T-helper 1 cell treated with Interleukin-12 subunit alpha and Interleukin-12 subunit beta and Interleukin-4 antibody, amounts not matched to agents 30 μg/mL and 1 μg/mL, for 36 hours (primary cell): ENCODE measurements at regions not wholly inside any gene's neighbourhood (a gene's known extent, or its start where the extent isn't known, plus 50 kb on each side); places are given as distances from the start of the nearest gene placed in this dataset.

ENCODE experiments used
- H3K27ac Mint-ChIP-seq: one replicate; pipeline ENCODE4 v1.8.0; 2021; ENCODE audit warnings: mild to moderate bottlenecking, mixed read lengths
- H3K27me3 Mint-ChIP-seq: one replicate; pipeline ENCODE4 v1.8.0; 2021; ENCODE audit warnings: low read depth, mixed read lengths
- H3K36me3 Mint-ChIP-seq: one replicate; pipeline ENCODE4 v1.8.0; 2021; ENCODE audit warnings: low read depth, mixed read lengths
- H3K4me1 Mint-ChIP-seq: one replicate; pipeline ENCODE4 v1.8.0; 2021; ENCODE audit warnings: low read depth, mixed read lengths
- H3K4me3 Mint-ChIP-seq: one replicate; pipeline ENCODE4 v1.8.0; 2021; ENCODE audit warnings: mild to moderate bottlenecking, moderate library complexity, mixed read lengths
- H3K9me3 Mint-ChIP-seq: one replicate; pipeline ENCODE4 v1.8.0; 2021; ENCODE audit warnings: mixed read lengths

DNA sequence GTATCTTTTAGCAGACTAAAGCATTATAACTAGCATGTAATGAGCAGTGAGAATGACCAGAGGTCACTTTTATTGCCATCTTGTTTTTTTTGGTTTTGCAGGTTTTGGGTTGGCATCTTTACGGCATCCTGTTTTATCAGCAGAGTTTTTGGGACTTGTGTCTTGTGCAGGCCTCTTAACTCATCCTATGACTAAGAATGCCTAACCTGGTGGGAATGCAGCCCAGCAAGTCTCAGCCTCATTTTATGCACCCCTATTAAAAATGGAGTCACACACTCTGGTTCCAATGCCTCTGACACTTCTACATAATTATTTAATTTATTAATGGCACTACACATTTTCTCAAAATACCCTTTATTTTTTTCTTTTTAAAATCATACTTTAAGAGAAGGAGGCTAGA lies 726.5 kb upstream of the RIOK2 start:
- Mint-ChIP-seq H3K27me3 (no peaks in the 10 kb centered on the region), H3K4me1 (no peaks in the 10 kb centered on the region), H3K4me3 (no peak overlapping the region)

DNA sequence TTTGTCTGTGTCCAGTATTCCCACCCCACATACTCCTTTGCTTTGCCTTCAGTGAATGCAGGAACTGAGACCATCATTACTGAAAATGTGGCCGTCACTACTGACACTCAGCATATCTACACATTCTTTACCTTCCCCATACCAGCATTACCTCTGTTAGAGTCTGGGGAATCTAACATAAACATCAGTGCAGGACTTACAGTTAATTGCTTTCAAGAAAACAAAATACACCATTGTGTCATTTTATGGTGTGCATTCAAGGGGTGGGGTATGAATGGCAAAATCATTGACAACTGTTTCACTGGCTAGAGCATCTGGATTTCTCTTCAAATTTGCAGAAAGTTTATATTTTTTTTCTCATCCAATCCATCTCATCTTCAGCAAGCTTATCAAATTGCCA lies 731.4 kb upstream of the RIOK2 start:
- no peaks in the 10 kb centered on the region for H3K36me3 Mint-ChIP-seq
- H3K4me1 Mint-ChIP-seq: no peaks in the 10 kb centered on the region
- no peak overlapping the region for H3K27ac Mint-ChIP-seq
- no peaks in the 10 kb centered on the region for H3K27me3 Mint-ChIP-seq
- no peak overlapping the region for H3K4me3 Mint-ChIP-seq
- H3K9me3 Mint-ChIP-seq: no peaks in the 10 kb centered on the region

More for the DNA sequence above, 726.5 kb upstream of the RIOK2 start:
- H3K36me3 Mint-ChIP-seq: no peaks in the 10 kb centered on the region
- no peak overlapping the region for H3K27ac Mint-ChIP-seq
- no peaks in the 10 kb centered on the region for H3K9me3 Mint-ChIP-seq

DNA sequence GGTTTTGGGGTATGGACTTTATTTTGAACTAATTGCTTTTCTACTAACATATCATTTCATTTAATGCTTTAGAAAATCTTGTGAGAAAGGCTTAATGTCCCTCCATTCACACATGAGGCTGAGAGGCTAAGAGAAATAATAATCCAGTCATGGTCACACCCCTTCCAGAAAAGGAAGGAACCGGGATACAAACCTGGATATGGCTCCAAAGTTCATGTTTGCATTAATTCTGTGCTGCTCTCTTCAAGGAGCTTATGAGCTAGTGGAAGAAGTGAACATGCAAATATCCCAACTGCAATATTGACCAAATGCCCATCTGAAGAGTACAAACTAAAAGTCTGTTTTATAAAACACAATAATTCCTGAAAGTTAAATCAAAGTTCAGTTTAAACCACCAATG lies 732.1 kb upstream of the RIOK2 start:
- Mint-ChIP-seq H3K9me3 (no peaks in the 10 kb centered on the region), H3K4me1 (no peaks in the 10 kb centered on the region), H3K36me3 (no peaks in the 10 kb centered on the region), H3K4me3 (no peak overlapping the region), H3K27me3 (no peaks in the 10 kb centered on the region), H3K27ac (no peak overlapping the region)

DNA sequence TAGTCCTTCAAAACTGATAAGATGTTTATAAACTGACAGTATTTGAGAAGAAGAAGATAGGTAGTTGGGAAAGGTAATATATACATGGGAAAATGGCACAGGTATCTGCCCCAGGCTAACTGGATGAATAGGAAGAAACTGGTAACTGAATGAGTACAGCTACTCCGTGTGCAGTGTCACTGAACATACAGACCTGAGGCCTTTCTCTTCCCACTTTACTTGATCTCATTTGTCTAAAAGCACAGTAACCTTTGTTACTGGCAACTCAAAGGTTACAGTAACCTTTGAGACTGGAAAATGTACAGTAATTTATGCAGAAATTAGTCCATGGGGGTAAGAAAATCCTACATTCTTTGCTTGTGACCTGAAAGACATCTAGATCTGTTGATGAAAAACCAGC lies 735.0 kb upstream of the RIOK2 start:
- Mint-ChIP-seq H3K4me1 (no peaks in the 10 kb centered on the region), H3K27ac (no peak overlapping the region), H3K9me3 (peaks cover 3% of the 10 kb centered on the region), H3K27me3 (no peaks in the 10 kb centered on the region), H3K4me3 (no peak overlapping the region), H3K36me3 (no peaks in the 10 kb centered on the region)

DNA sequence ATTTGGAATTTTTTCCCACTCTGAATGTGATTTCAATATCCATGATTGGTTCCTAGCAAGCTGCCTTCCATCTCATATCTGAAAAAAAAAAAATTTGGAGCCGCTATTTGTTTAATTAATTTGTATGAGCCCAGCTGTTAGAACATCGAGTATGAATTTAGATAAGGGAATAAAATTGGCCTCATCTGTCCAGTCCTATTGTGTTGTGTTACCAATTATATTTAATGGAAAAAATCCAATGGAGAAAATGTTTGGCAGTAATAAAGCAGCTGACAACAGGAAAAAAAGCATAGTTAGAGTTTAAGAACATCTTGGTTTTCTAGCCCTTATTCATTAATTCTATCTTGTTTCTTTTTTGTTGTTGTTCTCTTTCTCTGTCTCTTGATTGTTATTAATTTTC lies 735.6 kb upstream of the RIOK2 start:
- H3K36me3 Mint-ChIP-seq: no peaks in the 10 kb centered on the region
- no peaks in the 10 kb centered on the region for H3K4me1 Mint-ChIP-seq
- H3K27me3 Mint-ChIP-seq: no peaks in the 10 kb centered on the region
- peaks cover 3% of the 10 kb centered on the region for H3K9me3 Mint-ChIP-seq
- no peak overlapping the region for H3K4me3 Mint-ChIP-seq
- H3K27ac Mint-ChIP-seq: no peak overlapping the region

DNA sequence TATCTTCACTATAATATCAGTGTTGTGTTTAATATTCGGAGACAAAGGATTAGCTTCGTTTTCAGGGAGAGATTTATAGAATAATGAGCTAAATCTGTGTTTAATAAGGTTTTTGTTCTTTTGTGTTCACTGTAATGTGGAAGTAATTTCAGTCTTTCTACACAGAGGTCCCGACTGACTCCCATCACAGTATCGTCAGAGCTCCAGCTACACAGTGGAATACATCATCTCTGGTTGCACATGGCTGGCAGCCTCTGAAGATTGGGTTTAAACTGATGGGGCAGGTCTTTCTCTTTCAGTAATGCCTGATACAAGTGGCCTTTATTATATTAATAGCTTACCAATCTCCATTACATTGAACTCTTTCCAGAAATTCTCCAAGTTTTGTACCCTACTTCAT lies 736.7 kb upstream of the RIOK2 start:
- no peaks in the 10 kb centered on the region for H3K27me3 Mint-ChIP-seq
- no peak overlapping the region for H3K27ac Mint-ChIP-seq
- H3K9me3 Mint-ChIP-seq: peaks cover 3% of the 10 kb centered on the region
- no peak overlapping the region for H3K4me3 Mint-ChIP-seq
- H3K36me3 Mint-ChIP-seq: no peaks in the 10 kb centered on the region
- H3K4me1 Mint-ChIP-seq: no peaks in the 10 kb centered on the region

DNA sequence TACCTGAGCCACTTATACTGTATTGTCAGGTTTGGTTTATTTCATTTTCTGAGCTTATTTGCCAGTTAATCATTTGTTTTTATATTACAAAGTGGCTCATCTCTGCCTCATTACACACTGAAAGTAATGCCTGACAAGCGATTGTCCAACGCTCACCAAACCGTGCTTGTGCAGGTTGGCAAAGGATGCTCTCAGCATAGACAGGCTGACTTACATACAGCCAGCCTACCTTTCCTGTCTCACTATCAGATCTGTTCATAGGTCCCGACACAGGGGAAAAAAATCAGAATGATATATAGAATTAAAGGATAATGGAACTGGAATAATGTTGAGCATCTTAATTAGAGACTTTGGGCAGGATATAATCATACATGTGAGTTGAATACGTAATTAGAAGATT lies 739.7 kb upstream of the RIOK2 start:
- Mint-ChIP-seq H3K4me3 (no peak overlapping the region), H3K36me3 (no peaks in the 10 kb centered on the region), H3K27me3 (no peaks in the 10 kb centered on the region), H3K4me1 (no peaks in the 10 kb centered on the region), H3K9me3 (peaks cover 3% of the 10 kb centered on the region), H3K27ac (no peak overlapping the region)

DNA sequence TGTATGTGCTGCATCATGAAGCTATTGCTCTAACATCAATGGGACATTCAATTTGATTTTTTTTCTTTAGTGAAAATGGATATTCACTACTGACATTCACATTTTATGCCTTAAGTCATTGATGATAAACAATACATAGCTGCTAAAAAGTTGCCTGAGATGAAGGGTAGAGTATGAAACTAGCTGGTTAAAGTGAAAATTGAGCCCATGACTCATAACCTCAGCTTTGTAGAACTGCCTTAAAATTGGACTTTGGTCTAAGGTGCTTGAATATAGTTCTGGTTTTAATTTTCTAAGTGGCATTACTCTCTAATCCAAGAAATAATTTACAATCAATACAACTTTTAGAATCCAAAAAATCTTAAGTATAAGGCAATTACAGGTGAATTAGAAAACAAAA lies 740.4 kb upstream of the RIOK2 start:
- H3K4me3 Mint-ChIP-seq: no peak overlapping the region
- no peak overlapping the region for H3K27ac Mint-ChIP-seq
- H3K36me3 Mint-ChIP-seq: no peaks in the 10 kb centered on the region
- no peaks in the 10 kb centered on the region for H3K4me1 Mint-ChIP-seq
- H3K9me3 Mint-ChIP-seq: peaks cover 3% of the 10 kb centered on the region
- no peaks in the 10 kb centered on the region for H3K27me3 Mint-ChIP-seq

DNA sequence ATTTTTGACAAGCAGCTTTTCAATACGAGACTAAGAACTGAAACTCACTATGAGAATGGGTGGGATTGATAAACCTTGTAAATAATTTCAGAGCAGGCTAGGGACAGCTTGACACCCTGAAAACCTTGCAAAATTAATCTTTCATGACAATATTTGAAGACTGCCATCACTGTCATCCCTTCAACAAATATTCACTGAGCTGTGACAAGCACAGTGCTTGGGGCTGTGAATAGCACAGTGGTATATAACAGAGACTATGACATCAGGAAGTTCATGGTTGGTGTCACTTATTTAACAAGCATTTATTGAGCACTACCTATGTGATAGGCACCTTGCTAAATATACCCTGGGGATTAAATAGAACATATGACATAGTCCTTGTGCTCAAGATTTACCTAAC lies 741.0 kb upstream of the RIOK2 start:
- H3K27ac Mint-ChIP-seq: no peak overlapping the region
- peaks cover 3% of the 10 kb centered on the region for H3K9me3 Mint-ChIP-seq
- no peaks in the 10 kb centered on the region for H3K27me3 Mint-ChIP-seq
- no peaks in the 10 kb centered on the region for H3K4me1 Mint-ChIP-seq
- no peaks in the 10 kb centered on the region for H3K36me3 Mint-ChIP-seq
- no peak overlapping the region for H3K4me3 Mint-ChIP-seq

DNA sequence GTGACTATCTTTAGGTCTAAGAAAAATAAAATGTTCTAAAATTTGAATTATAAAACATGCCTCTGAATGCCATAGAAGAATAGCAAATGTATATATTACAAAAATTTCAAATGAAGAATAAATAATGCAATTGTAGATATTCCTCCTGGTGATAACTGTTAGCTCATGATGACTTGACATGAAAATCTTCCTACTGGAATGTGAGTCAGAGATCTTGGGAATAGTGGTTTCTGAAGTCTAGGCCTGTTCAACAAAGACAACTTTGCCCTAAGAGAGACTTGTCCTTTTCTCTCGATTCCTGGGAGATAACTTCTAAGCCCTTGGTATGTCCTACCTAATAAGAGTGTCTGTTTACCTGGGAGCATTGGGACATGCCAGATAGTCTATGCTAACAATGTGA lies 746.3 kb upstream of the RIOK2 start:
- no peaks in the 10 kb centered on the region for H3K36me3 Mint-ChIP-seq
- no peaks in the 10 kb centered on the region for H3K4me1 Mint-ChIP-seq
- no peaks in the 10 kb centered on the region for H3K27me3 Mint-ChIP-seq
- no peaks in the 10 kb centered on the region for H3K9me3 Mint-ChIP-seq
- H3K27ac Mint-ChIP-seq: no peak overlapping the region
- no peak overlapping the region for H3K4me3 Mint-ChIP-seq

DNA sequence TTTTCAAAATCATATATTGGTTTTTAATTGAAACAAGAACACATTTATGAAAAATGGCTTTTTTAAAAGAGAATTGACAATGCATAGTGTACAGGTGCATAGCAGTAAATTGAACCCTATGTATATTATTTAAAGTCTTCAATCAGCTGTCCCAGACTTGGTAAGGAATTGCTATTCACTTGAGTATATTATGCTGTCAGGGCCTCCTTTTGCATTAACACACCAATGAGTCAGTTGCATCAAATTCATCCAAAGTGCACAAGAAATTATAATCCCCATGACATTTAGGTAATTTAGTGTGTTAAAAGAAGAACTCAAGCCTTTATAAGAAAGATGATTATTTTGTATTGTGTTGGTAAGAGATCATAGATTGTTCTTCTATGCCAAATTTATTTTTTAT lies 748.8 kb upstream of the RIOK2 start:
- no peaks in the 10 kb centered on the region for H3K4me1 Mint-ChIP-seq
- no peak overlapping the region for H3K27ac Mint-ChIP-seq
- H3K4me3 Mint-ChIP-seq: no peak overlapping the region
- no peaks in the 10 kb centered on the region for H3K9me3 Mint-ChIP-seq
- no peaks in the 10 kb centered on the region for H3K27me3 Mint-ChIP-seq
- H3K36me3 Mint-ChIP-seq: no peaks in the 10 kb centered on the region

DNA sequence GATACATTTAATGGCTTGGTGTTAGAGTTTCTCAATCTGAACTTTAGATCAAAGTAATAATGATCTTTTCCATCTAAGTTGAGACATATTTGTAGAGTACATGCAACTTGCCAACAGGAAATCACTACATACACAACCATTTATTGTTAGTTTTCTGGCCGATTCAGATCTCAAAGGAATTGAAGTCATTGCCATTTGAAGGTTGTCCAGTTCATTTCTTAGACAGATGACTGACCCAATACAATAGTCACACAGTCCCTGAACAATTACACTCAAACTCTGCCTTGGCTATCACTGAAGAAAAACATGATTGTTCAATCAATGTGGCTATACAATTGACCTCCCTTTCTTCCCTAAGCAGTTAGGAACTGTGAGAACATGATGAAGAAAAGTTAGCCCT lies 753.2 kb upstream of the RIOK2 start:
- Mint-ChIP-seq H3K36me3 (no peaks in the 10 kb centered on the region), H3K27ac (no peak overlapping the region), H3K9me3 (no peaks in the 10 kb centered on the region), H3K4me3 (no peak overlapping the region), H3K4me1 (no peaks in the 10 kb centered on the region), H3K27me3 (no peaks in the 10 kb centered on the region)

DNA sequence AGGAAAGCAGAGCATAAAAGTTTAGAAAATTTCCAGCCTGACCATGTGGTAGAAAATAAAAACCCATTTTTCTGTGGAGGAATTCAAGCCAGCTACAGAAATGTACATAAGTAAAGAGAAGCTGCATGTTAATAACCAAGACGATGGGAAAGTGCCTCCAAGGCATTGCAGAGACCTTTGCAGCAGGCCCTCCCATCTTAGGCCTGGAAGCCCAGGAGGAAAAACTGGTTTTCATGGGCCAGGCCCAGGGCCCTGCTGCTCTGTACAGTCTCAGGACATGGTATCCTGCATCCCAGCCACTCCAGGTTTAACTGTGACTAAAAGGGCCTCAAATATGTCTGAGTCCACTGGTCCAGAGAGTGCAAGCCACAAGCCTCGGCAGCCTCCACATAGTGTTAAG lies 754.8 kb upstream of the RIOK2 start:
- Mint-ChIP-seq H3K27ac (no peak overlapping the region), H3K27me3 (no peaks in the 10 kb centered on the region), H3K4me1 (no peaks in the 10 kb centered on the region), H3K36me3 (no peaks in the 10 kb centered on the region), H3K9me3 (no peaks in the 10 kb centered on the region), H3K4me3 (no peak overlapping the region)

DNA sequence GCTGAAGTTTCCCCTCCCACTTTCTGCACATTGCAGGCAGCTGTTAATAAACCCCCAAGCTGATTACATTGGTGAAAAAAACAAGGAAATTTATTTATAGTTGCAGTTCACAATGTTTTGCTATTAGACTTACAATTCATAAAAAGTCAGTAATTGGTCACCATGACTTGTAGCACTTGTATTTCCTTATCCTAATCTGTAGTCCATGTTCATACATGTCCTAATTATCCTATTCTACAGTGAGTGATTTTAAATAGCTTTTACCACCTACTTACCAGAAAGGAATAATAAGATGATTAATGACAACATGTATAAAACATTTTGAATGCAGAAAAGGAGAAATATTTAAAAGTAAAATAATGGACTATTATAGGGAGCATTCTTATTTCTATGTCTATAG lies 760.0 kb upstream of the RIOK2 start:
- no peak overlapping the region for H3K4me3 Mint-ChIP-seq
- no peaks in the 10 kb centered on the region for H3K9me3 Mint-ChIP-seq
- no peak overlapping the region for H3K27ac Mint-ChIP-seq
- H3K36me3 Mint-ChIP-seq: no peaks in the 10 kb centered on the region
- H3K4me1 Mint-ChIP-seq: no peaks in the 10 kb centered on the region
- no peaks in the 10 kb centered on the region for H3K27me3 Mint-ChIP-seq

DNA sequence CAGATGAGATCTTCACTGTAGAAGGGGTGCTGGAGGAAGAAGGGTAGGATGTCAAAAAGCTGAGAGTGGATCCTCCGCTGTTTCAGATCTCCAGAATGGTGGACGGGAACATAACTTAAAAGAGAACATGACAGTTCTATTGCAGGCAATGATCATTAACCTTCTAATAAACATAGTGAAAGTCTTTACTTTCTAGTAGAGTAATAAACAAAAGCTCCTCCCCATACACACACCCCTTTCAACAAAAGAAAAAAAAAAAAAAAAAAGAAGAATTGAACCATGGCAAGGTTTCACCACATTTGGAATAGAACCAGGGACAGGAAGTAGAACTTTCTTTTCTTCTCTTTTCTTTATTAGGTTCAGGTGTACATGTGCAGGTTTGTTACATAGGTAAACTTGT lies 768.1 kb upstream of the RIOK2 start:
- H3K36me3 Mint-ChIP-seq: no peaks in the 10 kb centered on the region
- no peaks in the 10 kb centered on the region for H3K27me3 Mint-ChIP-seq
- H3K27ac Mint-ChIP-seq: no peak overlapping the region
- H3K4me3 Mint-ChIP-seq: no peak overlapping the region
- H3K4me1 Mint-ChIP-seq: no peaks in the 10 kb centered on the region
- peaks cover 23% of the 10 kb centered on the region for H3K9me3 Mint-ChIP-seq

DNA sequence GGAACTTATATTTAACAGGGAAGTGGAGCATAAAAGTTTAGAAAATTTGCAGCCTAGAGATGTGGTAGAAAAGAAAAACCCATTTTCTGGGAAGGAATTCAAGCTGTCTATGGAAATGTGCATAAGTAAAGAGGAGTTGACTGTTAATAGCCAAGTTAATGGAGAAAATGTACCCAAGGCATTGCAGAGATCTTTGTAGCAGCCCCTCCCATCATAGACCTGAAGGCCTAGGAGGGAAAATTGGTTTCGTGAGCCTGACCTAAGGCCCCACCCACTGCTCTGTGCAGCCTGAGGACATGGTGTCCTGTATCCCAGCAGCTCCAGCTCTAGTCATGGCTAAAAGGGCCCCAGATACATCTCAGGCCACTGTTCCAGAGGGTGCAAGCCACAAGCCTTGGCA lies 772.4 kb upstream of the RIOK2 start:
- no peak overlapping the region for H3K27ac Mint-ChIP-seq
- H3K27me3 Mint-ChIP-seq: no peaks in the 10 kb centered on the region
- H3K4me1 Mint-ChIP-seq: no peaks in the 10 kb centered on the region
- H3K9me3 Mint-ChIP-seq: peaks cover 19% of the 10 kb centered on the region
- H3K4me3 Mint-ChIP-seq: no peak overlapping the region
- no peaks in the 10 kb centered on the region for H3K36me3 Mint-ChIP-seq
